BE2C (cell line): ENCODE measurements at regions not wholly inside any gene's neighbourhood (a gene's known extent, or its start where the extent isn't known, plus 50 kb on each side); places are given as distances from the start of the nearest gene placed in this dataset.

Experiments used
- DNase-seq: peaks from one replicate; pipeline ENCODE4 v3.0.0-alpha.2; 2020
- H3K27me3 ChIP-seq: fragments of 250-450 bp; sonication (Bioruptor Pico); 2 replicates; pipeline ENCODE4 v1.5.1; 2020; ENCODE audit warnings: mild to moderate bottlenecking
- H3K36me3 ChIP-seq: fragments of 250-450 bp; sonication (Bioruptor Pico); 2 replicates; pipeline ENCODE4 v1.5.1; 2020; ENCODE audit warnings: mild to moderate bottlenecking
- H3K4me1 ChIP-seq: fragments of 250-450 bp; sonication (Bioruptor Pico); 2 replicates; pipeline ENCODE4 v1.5.1; 2020
- H3K4me3 ChIP-seq: 2 replicates; pipeline ENCODE4 v1.5.1; 2011; ENCODE audit warnings: low read depth, low read length
- H3K9me3 ChIP-seq: fragments of 250-450 bp; sonication (Bioruptor Pico); 2 replicates; pipeline ENCODE4 v1.5.1; 2020
- TF ChIP-seq, protein P1 (sequence below): IDR thresholded peaks from 2 replicates; pipeline ENCODE4 v1.5.1; 2012; ENCODE audit warnings: mild to moderate bottlenecking, low read depth, low read length

DNA sequence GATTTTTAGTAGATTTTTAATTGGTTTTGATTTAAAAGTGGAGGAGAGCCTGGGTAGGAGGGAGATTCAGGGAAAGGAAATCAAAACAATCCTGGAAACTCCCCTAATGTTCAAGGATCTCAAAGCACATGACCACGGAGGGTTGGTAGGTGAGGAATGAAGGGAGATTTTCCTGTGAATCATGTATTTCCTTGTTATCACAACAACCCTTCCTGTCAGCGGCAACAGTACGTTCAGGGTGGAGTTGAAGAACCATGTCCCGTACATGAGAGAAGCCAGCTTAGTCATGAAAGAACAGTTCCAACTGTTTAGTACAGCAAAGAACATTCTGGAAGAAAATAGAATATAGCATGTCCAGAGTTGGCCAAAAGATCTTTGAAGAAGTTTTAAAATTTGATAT, 79.4 kb upstream of the SCAF8 start:
- Histone ChIP-seq H3K4me3 (no peak overlapping the region), H3K4me1 (no peaks in the 10 kb centered on the region)
- TF ChIP-seq, protein P1, sequence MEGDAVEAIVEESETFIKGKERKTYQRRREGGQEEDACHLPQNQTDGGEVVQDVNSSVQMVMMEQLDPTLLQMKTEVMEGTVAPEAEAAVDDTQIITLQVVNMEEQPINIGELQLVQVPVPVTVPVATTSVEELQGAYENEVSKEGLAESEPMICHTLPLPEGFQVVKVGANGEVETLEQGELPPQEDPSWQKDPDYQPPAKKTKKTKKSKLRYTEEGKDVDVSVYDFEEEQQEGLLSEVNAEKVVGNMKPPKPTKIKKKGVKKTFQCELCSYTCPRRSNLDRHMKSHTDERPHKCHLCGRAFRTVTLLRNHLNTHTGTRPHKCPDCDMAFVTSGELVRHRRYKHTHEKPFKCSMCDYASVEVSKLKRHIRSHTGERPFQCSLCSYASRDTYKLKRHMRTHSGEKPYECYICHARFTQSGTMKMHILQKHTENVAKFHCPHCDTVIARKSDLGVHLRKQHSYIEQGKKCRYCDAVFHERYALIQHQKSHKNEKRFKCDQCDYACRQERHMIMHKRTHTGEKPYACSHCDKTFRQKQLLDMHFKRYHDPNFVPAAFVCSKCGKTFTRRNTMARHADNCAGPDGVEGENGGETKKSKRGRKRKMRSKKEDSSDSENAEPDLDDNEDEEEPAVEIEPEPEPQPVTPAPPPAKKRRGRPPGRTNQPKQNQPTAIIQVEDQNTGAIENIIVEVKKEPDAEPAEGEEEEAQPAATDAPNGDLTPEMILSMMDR, result no peak

DNA sequence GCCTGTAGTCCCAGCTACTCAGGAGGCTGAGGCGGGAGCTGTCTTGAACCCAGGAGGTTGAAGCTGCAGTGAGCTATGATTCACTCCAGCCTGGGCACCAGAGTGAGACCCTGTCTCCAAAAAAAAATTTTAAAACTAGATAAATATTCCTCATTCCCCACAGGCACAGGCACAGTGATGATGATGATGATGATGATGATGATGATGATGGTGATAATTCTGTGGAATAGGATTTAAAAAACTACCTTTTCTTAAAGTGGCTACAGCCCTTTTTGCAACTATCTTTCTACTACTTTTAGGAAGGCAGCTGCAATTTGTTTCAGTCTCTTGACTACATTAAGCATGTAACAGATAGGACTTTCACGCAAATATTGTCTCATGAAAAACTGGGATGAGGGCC, 76.6 kb upstream of the SCAF8 start:
- Histone ChIP-seq H3K4me1 (no peaks in the 10 kb centered on the region), H3K36me3 (no peaks in the 10 kb centered on the region), H3K27me3 (no peaks in the 10 kb centered on the region), H3K9me3 (0 out of 2 replicates have a peak, but pooled peaks cover 2% of the 10 kb centered on the region), H3K4me3 (no peak overlapping the region)
- TF ChIP-seq, protein P1, result no peak
- no peak for DNase-seq

More for the DNA sequence above, 79.4 kb upstream of the SCAF8 start:
- Histone ChIP-seq H3K27me3 (no peaks in the 10 kb centered on the region), H3K9me3 (0 out of 2 replicates have a peak, but pooled peaks cover 2% of the 10 kb centered on the region), H3K36me3 (no peaks in the 10 kb centered on the region)
- no peak for DNase-seq

DNA sequence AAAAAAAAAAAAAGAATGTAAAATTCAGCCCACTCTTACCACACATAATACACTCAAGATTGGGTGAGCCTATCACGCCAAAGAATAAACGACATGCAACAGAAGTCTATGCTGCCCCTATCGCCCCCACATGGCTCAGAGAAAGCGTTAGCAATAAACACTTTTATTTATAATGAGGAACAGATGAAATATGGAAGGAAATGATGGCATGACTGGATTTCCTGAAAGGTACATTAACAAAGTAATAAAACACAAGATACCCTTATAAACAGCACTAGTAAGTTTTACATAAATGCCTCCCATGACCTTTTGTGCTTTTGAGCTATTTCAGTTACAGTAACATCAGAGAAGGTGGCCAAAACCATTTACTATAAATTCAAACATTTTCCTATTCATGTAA, 71.4 kb upstream of the SCAF8 start:
- H3K27me3 ChIP-seq, result no peaks in the 10 kb centered on the region
- no peak overlapping the region for H3K4me3 ChIP-seq
- TF ChIP-seq, protein P1, result no peak
- H3K4me1 ChIP-seq, result no peaks in the 10 kb centered on the region
- no peaks in the 10 kb centered on the region for H3K36me3 ChIP-seq
- no peak for DNase-seq
- H3K9me3 ChIP-seq, result 0 out of 2 replicates have a peak, but pooled peaks cover 2% of the 10 kb centered on the region

DNA sequence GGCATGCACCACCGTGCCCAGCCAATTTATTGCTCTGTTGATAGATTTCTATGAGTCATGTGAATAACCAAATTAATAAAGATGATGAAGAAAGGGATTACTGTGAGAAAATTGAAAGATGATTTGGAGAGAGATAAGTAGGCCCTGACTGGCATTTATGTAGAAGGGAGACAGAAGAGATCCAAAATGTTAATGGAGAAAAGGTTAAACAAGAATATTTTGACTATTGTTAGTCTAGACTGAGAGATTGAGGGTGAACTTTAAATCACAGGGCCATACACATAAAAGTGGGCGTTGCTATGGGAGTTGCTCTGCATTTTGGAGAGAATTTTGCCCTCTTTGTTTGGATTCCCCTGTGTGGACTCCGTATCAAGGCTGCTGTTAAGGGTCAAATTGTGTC, 68.9 kb upstream of the SCAF8 start:
- no peaks in the 10 kb centered on the region for H3K27me3 ChIP-seq
- no peaks in the 10 kb centered on the region for H3K36me3 ChIP-seq
- no peaks in the 10 kb centered on the region for H3K4me1 ChIP-seq
- TF ChIP-seq, protein P1, result no peak
- no peak overlapping the region for H3K4me3 ChIP-seq
- no peaks in the 10 kb centered on the region for H3K9me3 ChIP-seq
- no peak for DNase-seq

DNA sequence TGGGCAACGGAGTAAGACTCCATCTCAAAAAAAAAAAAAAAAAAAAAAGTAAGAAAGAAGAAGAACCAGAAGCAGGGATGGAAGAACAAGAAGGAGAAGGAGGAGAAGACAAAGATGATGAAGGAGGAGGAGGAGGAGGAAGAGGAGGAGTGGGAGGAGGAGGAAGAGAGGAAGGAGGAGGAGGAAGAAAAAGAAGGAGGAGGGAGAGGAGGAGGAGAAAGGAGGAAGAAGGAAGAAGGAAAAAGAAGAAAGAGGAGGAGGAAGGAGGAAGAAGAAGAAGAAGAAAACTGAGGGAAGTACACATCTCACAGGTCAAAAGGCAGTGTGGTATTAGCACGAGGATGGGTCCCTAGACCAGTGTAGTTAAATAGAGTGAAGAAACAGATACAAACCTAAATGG, 65.1 kb upstream of the SCAF8 start:
- TF ChIP-seq, protein P1, result no peak
- DNase-seq, result no peak
- H3K4me3 ChIP-seq, result no peak overlapping the region
- H3K36me3 ChIP-seq, result no peaks in the 10 kb centered on the region
- no peaks in the 10 kb centered on the region for H3K9me3 ChIP-seq
- no peaks in the 10 kb centered on the region for H3K27me3 ChIP-seq
- H3K4me1 ChIP-seq, result no peaks in the 10 kb centered on the region

DNA sequence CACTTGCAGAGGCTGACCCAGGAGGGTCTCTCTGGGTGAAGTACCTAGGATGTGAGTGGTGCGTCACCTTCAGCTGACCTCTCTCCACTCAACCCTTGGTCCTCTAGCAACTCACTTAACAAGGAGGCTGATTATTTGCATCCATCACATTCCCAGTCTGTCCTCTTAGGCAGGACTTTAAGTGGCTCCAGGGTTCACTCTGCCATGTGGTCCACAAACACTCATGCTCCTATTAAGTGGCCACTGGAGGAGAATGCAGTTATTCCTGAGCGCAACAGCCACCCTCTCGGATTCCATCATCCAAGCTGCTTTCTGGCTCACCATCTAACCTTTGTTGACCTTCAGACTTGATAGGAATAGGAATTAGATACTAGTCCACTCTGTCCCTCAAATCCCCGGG, 61.1 kb upstream of the SCAF8 start:
- Histone ChIP-seq H3K4me3 (no peak overlapping the region), H3K36me3 (no peaks in the 10 kb centered on the region), H3K27me3 (no peaks in the 10 kb centered on the region), H3K4me1 (no peaks in the 10 kb centered on the region), H3K9me3 (no peaks in the 10 kb centered on the region)
- TF ChIP-seq, protein P1, result no peak
- no peak for DNase-seq
